Cardiac muscle cell (in vitro differentiated cells and primary cell): ENCODE measurements at regions not wholly inside any gene's neighbourhood (a gene's known extent, or its start where the extent isn't known, plus 50 kb on each side); places are given as distances from the start of the nearest gene placed in this dataset.
"Not testable (repeated sequence)": the region's sequence is repeated elsewhere in the genome, so short reads cannot be mapped to it uniquely, and the experiment has no call there.

ENCODE experiments used
- DNase-seq, 2 donors: peaks; one replicate each; pipeline versions ENCODE4 v3.0.0 to v3.0.0-alpha.2; 2010 to 2017; ENCODE audit warnings: low read depth in 1 of 2, low spot score in 1 of 2
- H3K27ac ChIP-seq: fragments of 200-600 bp; sonication (generic); 2 replicates; pipeline ENCODE4 v1.5.1; 2016
- H3K27me3 ChIP-seq: fragments of 200-600 bp; sonication (generic); 2 replicates; pipeline ENCODE4 v1.6.0; 2016; ENCODE audit warnings: control low read depth
- H3K36me3 ChIP-seq: fragments of 200-600 bp; sonication (generic); 2 replicates; pipeline ENCODE4 v1.5.1; 2016; ENCODE audit warnings: control low read depth
- H3K4me1 ChIP-seq: fragments of 200-600 bp; sonication (generic); 2 replicates; pipeline ENCODE4 v1.8.1; 2017; ENCODE audit warnings: low read depth, mild to moderate bottlenecking, mixed run types
- H3K4me3 ChIP-seq: fragments of 200-600 bp; sonication (generic); 2 replicates; pipeline ENCODE4 v1.5.1; 2016; ENCODE audit warnings: mild to moderate bottlenecking
- H3K9me3 ChIP-seq: fragments of 200-600 bp; sonication (generic); 2 replicates; pipeline ENCODE4 v1.5.1; 2017; ENCODE audit warnings: low read depth, mild to moderate bottlenecking, control low read depth
- TF ChIP-seq, protein P1 (sequence below): IDR thresholded peaks from 2 replicates; pipeline ENCODE4 v1.5.1; 2012; ENCODE audit warnings: low read depth, mild to moderate bottlenecking, low read length

DNA sequence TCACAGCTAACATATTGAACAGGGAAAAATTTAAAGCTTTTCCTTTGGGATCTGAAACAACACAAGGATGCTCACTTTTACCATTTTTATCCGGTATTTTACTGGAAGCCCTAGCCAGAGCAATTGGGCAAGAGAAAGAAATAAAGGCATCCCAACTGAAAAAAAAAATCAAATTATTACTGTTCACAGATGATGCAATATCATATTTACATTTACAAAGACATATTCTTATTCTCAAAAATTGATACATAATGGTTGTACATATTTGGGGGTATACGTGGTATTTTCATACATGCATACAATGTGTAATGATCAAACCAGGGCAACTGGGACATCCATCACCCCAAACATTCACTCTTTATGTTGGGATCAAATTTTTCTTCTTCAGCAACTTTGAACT is 337.0 kb upstream of the SLC7A11 start:
- no peak overlapping the region for H3K27ac ChIP-seq
- DNase-seq = no peak
- H3K4me3 ChIP-seq = no peak overlapping the region
- H3K27me3 ChIP-seq = no peaks in the 10 kb centered on the region
- H3K9me3 ChIP-seq = no peaks in the 10 kb centered on the region
- H3K4me1 ChIP-seq = no peaks in the 10 kb centered on the region
- no peaks in the 10 kb centered on the region for H3K36me3 ChIP-seq
- TF ChIP-seq, protein P1, sequence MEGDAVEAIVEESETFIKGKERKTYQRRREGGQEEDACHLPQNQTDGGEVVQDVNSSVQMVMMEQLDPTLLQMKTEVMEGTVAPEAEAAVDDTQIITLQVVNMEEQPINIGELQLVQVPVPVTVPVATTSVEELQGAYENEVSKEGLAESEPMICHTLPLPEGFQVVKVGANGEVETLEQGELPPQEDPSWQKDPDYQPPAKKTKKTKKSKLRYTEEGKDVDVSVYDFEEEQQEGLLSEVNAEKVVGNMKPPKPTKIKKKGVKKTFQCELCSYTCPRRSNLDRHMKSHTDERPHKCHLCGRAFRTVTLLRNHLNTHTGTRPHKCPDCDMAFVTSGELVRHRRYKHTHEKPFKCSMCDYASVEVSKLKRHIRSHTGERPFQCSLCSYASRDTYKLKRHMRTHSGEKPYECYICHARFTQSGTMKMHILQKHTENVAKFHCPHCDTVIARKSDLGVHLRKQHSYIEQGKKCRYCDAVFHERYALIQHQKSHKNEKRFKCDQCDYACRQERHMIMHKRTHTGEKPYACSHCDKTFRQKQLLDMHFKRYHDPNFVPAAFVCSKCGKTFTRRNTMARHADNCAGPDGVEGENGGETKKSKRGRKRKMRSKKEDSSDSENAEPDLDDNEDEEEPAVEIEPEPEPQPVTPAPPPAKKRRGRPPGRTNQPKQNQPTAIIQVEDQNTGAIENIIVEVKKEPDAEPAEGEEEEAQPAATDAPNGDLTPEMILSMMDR = no peak

DNA sequence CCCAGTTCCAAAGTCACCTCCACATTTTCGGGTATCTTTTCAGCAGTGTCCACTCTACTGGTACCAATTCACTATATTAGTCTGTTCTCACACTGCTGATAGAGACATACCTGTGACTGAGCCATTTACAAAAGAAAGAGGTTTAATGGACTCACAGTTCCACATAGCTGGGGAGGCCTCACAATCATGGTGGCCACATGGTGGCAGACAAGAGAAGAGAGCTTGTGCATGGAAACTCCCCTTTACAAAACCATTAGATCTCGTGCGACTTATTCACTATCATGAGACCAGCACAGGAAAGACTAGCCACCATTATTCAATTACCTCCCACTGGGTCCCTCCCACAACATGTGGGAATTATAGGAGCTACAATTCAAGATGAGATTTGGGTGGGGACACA is 335.7 kb upstream of the SLC7A11 start:
- DNase-seq = peak in 1 of 2 donors; percentile 20

DNA sequence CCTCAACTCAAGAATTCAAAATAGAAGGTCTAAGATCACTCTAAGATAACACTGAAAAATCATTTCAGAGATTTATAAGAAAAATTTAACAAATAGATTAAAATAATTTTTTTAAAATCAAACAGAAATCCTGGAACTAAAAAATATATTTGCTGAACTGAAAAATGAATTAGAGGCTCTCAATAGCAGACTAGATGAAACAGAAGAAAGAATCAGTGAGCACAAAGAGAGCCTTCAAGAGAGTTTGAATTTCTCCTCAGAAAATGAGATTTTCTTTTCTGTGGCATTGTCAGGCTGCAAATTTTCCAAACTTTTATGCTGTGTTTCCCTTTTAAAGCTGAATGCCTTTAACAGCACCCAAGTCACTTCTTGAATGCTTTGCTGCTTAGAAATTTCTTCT is 335.0 kb upstream of the SLC7A11 start:
- DNase-seq = no peak
- Histone ChIP-seq H3K4me1 (no peaks in the 10 kb centered on the region), H3K27ac (no peak overlapping the region), H3K27me3 (no peaks in the 10 kb centered on the region), H3K4me3 (no peak overlapping the region), H3K36me3 (no peaks in the 10 kb centered on the region), H3K9me3 (no peaks in the 10 kb centered on the region)
- TF ChIP-seq, protein P1 = no peak

More for the DNA sequence above, 335.7 kb upstream of the SLC7A11 start:
- not testable (repeated sequence) for H3K27me3 ChIP-seq, H3K27ac ChIP-seq, H3K4me3 ChIP-seq, H3K4me1 ChIP-seq, H3K9me3 ChIP-seq, H3K36me3 ChIP-seq
- TF ChIP-seq, protein P1 = peak; percentile 26

DNA sequence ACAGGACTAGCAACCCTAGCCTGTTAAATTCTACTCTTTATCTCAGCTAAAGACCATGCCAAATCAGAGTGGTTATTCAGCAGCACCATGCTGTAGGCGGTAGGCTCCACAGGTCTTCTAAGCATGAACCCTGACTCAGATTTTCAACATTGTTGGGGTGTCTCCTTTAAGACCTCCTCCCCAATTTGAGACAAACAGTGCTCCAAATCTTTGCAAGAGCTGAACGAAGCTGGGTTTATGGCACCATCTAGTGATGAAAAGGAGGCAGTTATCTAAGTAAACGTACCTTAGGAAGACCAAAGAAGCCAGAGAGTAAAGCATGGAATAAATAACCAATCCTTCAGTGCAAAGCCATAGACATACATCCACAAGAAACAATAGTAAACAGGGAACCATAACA is 334.5 kb upstream of the SLC7A11 start:
- Histone ChIP-seq H3K4me1 (no peaks in the 10 kb centered on the region), H3K4me3 (no peak overlapping the region), H3K27ac (no peak overlapping the region), H3K36me3 (no peaks in the 10 kb centered on the region), H3K27me3 (no peaks in the 10 kb centered on the region), H3K9me3 (no peaks in the 10 kb centered on the region)
- TF ChIP-seq, protein P1 = peak; percentile 47
- DNase-seq = peak; percentile 11 to 64

DNA sequence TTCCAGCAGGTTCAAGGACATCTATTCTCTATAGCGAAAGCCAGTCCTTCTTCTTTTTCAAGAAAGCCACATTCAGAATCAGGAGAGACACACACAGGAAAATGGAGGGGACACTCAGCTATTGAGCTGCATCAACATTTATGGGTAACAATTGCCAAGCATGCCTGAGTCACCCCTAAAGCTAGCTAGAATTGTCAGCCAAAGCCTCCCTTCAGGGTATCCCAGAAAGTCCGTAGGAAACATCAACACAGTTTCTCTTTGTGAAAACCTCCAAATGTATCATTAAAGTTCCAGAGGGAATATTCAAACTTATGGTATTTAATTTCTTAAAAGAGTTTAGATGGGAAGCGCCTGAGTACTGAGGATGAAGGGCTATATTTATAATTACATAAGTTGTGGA is 331.1 kb upstream of the SLC7A11 start:
- Histone ChIP-seq H3K4me3 (no peak overlapping the region), H3K9me3 (no peaks in the 10 kb centered on the region), H3K27ac (no peak overlapping the region), H3K4me1 (no peaks in the 10 kb centered on the region), H3K36me3 (no peaks in the 10 kb centered on the region), H3K27me3 (no peaks in the 10 kb centered on the region)
- no peak for DNase-seq
- TF ChIP-seq, protein P1 = no peak

DNA sequence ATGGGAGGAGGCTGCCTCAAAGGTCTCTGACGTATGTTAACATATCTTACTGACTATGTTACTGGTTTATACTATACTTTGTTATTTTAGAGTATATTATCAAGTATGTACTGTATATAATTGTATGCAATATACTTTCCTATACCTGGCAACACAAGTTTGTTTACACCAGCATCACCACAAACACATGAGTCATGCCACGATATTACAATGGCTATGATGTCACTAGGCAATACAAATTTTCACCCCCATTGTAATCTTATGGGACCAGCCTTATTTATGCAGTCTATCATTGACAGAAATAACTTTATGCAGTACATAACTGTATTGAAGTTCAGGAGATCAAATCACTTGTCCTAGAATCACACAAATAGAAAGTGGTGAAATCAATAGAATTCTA is 329.9 kb upstream of the SLC7A11 start:
- no peak for DNase-seq
- peaks cover 3% of the 10 kb centered on the region for H3K4me1 ChIP-seq
- no peak overlapping the region for H3K27ac ChIP-seq
- no peaks in the 10 kb centered on the region for H3K9me3 ChIP-seq
- no peaks in the 10 kb centered on the region for H3K27me3 ChIP-seq
- TF ChIP-seq, protein P1 = no peak
- H3K4me3 ChIP-seq = no peak overlapping the region
- H3K36me3 ChIP-seq = no peaks in the 10 kb centered on the region
